Activated CD4-positive, alpha-beta T cell treated with anti-CD3 and anti-CD28 coated beads for 24 hours (primary cell): ENCODE measurements at regions not wholly inside any gene's neighbourhood (a gene's known extent, or its start where the extent isn't known, plus 50 kb on each side); places are given as distances from the start of the nearest gene placed in this dataset.

ENCODE experiments used
- DNase-seq, 2 donors: peaks; one replicate each; pipeline ENCODE4 v3.0.0-alpha.2; 2020; ENCODE audit warnings: low read depth in 2 of 2

DNA sequence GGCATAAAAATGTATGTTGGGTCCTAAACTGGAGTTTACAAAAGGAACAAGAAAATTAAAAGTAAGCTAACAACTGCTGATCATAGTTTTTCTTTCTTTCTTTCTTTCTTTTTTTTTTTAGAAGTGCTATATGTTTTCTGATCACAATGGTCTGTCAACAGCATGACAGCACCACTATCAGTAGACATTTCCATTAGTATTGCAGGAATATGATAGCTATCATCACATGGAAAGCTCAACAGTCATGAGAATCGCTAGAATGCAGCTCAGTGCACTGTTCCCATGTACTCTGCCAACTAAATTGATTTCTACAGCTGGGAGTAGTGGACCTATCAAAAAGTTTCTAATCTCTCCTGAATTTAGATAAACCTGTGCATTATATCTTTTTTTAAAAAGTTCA lies 950.3 kb upstream of the ACVR2A start:
- DNase-seq = no peak

- no peak for DNase-seq
Observed at GRCh38 chr2:146893500-146894041, 951.3 kb upstream of the ACVR2A start.

DNA sequence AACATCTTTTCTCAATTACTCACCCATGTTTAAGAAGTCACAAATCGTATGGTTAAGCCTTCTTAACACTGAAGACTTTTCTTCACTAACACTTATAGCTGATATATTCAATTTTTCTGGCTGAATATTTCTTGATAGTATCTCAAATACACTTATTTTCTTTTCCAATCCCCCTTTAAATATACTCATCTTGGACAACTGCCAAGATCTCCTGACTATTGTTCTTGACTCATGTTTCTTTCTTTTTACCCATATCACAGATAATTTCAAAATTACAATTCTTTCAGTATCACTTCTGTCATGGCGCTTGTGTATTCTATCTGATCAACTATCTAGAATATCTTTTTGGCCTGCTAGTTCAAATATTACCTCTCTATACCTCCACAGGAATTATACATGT lies 954.3 kb upstream of the ACVR2A start:
- DNase-seq = no peak

DNA sequence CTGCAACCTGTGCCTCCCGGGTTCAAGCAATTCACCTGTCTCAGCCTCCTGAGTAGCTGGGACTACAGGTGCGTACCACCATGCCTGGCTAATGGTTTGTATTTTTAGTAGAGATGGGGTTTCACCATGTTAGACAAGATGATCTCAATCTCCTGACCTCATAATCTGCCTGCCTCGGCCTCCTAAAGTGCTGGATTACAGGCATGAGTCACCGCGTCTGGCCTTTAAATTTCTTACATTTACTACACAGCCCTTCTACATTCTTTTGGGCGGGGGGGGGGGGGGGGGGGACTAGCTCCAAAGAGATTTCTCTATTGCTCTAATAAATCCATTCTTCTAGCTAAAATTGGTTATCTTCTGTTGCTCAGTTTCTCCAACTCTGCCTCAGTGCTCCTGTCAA lies 964.9 kb upstream of the ACVR2A start:
- DNase-seq = no peak

DNA sequence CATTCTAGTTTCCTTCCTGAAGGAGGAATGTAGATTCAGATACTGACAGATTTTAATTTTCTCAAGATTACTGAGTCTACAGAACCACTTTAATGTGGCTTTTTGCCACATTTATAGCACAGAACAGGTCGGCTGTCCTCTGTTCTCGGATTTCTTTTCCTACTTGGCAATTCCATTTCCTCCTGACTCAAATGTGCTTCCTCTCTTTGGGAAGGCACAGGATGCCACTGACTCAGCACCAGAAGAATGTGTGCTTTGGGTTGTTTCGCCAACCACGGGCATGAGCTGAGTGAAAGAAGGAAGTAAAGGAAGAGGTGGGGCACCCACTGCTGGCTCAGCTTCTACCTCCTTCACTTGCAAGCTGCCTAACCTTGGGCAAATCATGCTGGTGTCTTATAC lies 970.6 kb upstream of the ACVR2A start:
- DNase-seq = no peak

DNA sequence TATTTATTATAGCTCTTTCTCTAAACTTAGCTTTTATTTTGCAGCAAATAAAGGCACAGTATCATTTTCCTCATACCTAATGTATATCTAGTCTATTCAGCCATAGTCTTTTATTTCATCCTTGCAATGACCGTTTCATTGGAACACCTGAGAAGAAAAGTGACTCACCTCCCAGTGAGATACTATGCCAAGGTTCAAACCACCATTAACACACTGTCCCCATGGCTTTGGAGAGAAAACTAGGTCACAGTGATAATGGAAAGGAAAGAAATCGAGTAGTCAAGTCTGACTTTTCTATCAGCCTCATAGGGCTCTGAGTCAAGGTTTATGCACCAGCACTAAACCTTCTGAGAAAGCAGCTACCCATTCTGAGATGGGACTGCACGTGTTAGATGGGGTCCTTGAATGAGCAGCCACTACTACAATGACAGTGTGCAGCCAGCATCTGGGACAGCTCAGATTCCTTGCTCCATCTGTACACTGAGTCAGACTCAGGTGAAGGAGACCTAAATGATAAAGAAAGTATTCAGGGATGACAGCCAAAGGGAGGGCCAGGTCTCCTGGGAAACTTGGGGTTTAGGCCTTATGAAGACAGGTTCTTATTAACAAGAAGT lies 971.1 kb upstream of the ACVR2A start:
- DNase-seq = no peak

DNA sequence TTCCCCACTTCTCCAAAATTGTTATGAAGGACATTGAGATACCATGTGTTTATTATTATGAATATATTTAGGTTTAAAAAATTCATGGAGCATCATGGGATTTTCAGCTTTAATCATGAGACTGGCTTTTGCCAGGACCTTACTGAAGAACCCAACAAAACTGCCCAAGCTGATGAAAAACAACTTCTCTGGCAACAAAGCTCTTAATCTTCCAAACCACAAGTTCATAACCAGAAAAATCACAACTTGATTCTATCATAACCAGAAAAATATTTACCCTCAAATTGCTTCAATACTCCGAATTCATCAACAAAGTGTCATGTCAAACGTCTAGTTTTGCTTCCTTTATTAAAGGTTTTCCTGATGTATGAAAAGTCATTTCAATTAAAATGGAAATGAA lies 971.8 kb upstream of the ACVR2A start:
- no peak for DNase-seq

DNA sequence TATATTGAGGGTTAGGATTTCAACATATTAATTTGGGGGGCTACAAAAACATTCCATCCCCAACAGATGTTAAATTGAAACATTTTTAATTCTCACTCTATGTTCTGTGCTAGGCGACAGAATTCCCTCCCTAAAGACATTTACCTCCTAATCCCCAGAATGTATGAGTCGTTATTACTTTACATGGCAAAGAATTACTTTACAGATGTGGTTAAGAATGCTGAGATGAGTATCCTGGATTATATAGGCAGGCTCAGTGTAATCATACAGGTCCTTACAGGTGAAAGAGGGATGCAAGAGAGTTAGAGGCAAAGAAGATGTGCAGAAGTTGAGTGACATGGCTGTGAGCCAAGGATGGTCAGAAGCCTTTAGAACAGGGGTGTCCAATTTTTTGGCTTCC lies 974.1 kb upstream of the ACVR2A start:
- no peak for DNase-seq

- no peak for DNase-seq
Observed at GRCh38 chr2:146869328-146869727, 975.5 kb upstream of the ACVR2A start.

GRCh38 chr2:146868051-146868450 lies 976.8 kb upstream of the ACVR2A start:
- DNase-seq = no peak

GRCh38 chr2:146867477-146867986 lies 977.3 kb upstream of the ACVR2A start:
- DNase-seq = no peak

DNA sequence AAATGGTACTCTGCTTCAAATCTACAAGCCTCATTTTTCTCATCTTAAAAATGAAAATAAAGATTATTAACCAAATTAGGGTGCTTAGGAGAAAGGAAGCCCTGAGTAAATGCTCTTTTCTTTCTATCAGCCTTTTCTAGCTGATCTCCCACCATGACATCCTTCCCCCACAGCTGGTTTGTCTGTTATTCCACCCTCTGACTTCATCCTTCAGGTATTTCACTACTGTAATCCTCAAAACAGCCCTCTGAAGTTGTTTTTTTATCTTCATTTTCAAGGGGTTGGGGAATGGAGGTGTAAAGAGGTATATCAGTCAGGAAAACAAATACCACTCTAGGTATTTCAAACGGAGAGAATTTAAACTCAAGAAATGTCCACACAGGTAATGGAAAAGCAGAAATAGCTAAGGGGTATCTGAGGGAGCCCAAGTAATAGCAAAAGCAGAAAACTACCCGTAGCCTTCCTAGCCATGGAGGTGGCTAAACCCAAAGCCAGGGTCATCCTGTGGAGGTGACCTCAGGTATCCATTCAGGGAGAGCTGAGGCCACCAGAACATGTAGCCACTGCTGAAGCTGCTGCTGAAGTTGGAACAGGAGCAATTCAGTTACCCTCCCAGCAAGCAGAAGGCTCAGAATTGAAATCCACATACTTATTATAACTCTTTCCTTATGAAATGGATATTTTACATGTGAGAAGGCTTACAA lies 990.9 kb upstream of the ACVR2A start:
- DNase-seq = no peak

GRCh38 chr2:146852661-146853060 lies 992.2 kb upstream of the ACVR2A start:
- DNase-seq = no peak

GRCh38 chr2:146850746-146851145 lies 994.1 kb upstream of the ACVR2A start:
- no peak for DNase-seq

GRCh38 chr2:146847846-146848245 lies 997.0 kb upstream of the ACVR2A start:
- no peak for DNase-seq

DNA sequence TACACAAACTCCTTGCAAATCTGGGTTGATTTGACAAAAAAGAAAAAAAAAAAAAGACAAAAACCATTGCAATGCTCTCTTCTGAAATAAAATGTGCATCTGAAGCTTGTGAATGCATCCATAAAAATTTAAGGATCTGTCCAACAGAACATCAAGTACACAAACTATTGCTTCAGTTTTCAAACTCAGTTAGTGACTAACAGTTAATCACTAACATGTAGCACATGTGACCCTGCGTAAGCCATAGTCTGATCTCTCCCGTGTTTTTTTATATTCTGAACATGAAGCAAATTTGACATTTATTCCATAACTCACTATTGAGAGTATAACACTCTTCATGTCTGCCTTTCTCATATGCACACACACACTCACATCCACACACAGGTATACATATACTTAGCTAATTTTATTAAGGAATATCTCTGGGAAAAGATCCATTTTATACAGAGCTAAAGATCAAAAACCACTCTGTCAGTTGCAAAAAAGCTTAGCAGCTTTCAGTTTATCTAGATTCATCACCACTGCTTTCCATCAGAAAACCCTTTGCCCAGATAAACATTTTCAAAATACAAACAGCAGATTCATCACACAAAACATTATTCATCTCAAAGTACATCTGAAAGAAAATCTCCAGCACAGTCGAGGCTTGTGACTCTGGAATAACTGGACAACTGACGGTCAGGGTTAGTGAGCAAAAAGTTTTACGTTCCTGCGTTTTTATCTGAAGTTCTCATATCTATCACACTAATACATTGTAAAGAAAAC lies 1000.4 kb upstream of the ACVR2A start:
- DNase-seq = no peak

GRCh38 chr2:146837857-146838256 lies 1007.0 kb upstream of the ACVR2A start:
- no peak for DNase-seq

DNA sequence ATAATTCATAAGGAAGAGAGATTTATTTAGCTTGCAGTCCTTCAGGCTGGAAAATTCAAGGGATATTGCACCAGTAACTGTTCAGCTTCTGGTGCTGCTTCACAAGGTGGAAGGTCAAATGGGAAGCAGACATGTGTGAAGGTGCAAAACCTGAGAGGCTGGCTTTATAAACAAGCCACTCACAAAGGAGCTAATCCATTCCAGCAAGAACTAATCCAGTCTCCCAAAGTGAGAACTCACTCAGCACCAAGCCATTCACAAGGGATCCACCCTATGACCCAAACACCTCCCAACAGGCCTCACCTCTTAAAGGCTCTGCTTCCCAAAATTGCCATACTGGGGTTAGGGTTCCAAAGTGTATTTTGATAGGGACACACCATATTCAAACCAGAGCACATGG lies 1018.4 kb upstream of the ACVR2A start:
- no peak for DNase-seq

DNA sequence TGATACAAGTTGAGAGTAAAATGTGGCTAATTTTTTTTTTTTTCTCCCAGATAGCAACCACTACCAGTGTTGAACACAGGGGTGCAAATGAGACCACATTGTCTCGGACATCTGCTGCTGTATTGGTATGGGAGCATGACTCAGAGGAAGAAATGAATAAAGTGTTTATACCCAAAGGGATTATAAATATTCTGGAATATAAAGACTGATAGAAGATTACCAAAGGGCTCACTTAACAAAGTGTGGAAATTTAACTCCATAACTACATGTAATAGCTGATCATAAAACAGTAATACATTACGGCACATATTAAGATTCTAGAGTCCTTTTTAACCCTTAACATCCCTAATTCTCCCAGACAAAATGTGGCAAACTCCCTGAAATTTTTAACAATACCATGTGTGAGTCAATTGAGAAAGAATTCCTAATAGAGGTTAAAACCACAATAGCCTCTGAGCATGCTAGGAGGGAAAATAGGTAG lies 1023.0 kb upstream of the ACVR2A start:
- DNase-seq = no peak

- DNase-seq = no peak
Observed at GRCh38 chr2:146820672-146821071, 1024.2 kb upstream of the ACVR2A start.

DNA sequence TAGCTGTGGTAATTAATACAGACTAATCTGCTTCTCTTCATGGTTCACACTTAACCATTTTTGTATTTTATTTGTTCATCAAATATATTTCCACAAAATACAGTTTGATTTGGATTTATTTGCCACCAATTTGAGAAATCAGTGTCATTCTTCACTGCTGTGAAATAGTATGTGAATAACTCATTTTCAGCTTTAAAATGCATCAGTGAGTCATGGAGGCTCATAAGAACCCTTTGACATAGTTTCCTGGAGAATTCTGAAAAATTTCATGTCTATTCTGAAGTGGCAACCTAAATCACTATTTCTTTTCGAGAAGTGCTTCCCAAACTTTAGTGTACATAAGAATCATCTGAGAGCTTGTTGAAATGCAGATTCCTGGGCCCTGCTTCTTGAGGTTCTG lies 1026.7 kb upstream of the ACVR2A start:
- DNase-seq = no peak

GRCh38 chr2:146817613-146818012 lies 1027.2 kb upstream of the ACVR2A start:
- no peak for DNase-seq
